ENCODE measurements at regions not wholly inside any gene's neighbourhood (a gene's known extent, or its start where the extent isn't known, plus 50 kb on each side); places are given as distances from the start of the nearest gene placed in this dataset.

DNA sequence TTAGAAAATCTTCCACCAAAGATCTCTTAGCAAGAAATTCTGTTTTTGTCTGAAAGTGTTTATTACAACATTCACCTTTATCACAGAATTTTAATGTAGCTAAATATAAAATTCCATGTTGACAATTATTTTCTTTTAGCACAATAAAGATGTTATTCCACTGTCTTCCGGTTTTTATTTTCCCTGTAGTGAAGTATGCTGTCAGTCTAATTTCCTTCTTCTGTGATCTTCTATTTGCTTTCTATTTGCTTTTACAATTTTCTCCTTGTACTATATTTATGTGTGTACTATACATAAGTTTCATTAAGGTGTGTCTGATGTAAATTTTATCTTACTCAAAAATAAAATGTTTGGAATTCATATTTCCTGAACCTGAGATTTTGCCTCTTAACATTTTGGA lies 117.5 kb upstream of the PPP2R3A start:
- TF ChIP-seq, protein P1, sequence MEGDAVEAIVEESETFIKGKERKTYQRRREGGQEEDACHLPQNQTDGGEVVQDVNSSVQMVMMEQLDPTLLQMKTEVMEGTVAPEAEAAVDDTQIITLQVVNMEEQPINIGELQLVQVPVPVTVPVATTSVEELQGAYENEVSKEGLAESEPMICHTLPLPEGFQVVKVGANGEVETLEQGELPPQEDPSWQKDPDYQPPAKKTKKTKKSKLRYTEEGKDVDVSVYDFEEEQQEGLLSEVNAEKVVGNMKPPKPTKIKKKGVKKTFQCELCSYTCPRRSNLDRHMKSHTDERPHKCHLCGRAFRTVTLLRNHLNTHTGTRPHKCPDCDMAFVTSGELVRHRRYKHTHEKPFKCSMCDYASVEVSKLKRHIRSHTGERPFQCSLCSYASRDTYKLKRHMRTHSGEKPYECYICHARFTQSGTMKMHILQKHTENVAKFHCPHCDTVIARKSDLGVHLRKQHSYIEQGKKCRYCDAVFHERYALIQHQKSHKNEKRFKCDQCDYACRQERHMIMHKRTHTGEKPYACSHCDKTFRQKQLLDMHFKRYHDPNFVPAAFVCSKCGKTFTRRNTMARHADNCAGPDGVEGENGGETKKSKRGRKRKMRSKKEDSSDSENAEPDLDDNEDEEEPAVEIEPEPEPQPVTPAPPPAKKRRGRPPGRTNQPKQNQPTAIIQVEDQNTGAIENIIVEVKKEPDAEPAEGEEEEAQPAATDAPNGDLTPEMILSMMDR (IDR thresholded peaks at IDR 0.05; ENCODE audit: low read depth, low read length, missing control alignments): no peak
- DNase-seq (ENCODE audit: low read depth): no peak
- no peak overlapping the region for H3K4me3 ChIP-seq (ENCODE audit: low read depth, low read length)

DNA sequence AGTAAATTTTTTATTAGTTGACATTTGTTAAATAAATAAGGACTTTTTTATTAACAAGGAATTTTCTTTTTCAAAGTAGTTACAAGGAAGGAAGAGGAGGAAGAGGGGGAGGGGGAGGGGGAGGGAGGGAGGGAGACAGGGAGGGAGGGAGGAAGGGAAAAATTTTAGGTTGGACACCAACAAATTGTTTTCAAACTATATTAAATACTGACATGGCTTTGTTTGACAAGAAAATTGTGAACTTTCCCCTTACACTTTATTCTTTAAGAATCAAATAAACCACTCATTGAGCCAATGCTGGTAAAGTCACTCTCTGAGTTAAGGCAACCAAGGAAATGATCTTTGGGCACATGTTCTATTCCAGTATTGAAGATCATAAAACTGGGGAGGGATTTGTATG lies 115.7 kb upstream of the PPP2R3A start:
- no peak for DNase-seq (ENCODE audit: low read depth)
- H3K4me3 ChIP-seq (ENCODE audit: low read depth, low read length): no peak overlapping the region
- TF ChIP-seq, protein P1 (IDR thresholded peaks at IDR 0.05; ENCODE audit: low read depth, low read length, missing control alignments): no peak

DNA sequence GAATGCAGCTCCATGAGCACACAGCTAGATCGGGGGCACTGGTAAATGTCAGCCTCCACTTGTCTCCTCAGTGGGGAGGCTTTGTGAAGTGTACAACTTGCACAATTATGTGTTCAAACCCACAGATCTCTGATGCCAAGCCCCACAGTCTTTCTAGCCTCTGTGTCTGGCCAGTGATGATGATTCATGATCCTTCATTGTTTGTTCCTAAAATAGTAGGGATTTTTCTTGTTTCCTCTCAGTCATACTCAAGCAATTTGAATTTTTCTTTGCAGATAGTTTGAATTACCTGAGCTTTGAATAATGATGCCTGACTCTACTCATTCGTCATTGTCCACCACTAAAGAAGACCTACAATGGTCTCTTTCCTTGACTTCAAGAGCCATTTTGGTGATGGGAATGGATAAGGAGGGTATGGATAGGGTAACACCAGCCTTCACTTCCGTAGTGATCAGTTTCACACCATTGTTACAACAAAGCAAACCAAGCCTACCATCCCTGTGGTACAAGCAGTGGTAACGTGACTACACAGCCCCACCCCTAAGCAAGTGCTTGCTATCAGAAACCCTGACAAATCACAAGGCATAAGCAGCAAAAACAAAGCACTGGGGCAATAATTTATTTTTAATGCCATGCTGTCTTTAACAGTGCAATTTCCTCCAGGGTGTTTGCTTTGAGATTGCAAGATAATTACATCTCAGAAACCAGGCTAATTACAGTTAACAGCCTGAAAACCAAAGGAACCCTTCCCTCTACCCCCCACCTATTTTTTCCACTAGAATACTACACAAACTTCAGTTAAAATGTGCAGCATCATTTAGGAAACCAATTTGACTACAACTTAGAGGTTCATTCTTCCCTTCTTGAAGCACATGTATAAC lies 114.1 kb upstream of the PPP2R3A start:
- no peak for DNase-seq (ENCODE audit: low read depth)

DNA sequence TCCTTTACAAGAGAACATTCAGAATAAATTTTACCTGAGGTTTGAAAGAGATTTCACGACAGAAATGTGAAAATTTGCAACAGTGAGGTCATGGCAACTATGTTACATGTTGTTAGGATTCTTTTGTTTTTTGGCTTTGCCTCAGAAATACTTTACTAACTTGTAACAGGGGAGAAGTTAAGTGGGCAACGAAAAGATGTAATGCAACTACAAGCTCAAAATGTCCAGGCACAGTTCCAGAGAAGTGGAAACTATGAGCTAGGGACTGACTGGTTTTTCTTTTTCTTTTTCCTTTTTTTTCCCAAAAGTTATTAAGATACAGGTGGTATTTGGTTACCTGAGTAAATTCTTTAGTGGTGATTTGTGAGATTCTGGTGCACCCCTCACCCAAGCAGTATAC lies 111.5 kb upstream of the PPP2R3A start:
- TF ChIP-seq, protein P1 (IDR thresholded peaks at IDR 0.05; ENCODE audit: low read depth, low read length, missing control alignments): no peak
- H3K4me3 ChIP-seq (ENCODE audit: low read depth, low read length): no peak overlapping the region
- DNase-seq (ENCODE audit: low read depth): no peak

More for the DNA sequence above, 114.1 kb upstream of the PPP2R3A start:
- no peak overlapping the region for H3K4me3 ChIP-seq (ENCODE audit: low read depth, low read length)
- TF ChIP-seq, protein P1 (IDR thresholded peaks at IDR 0.05; ENCODE audit: low read depth, low read length, missing control alignments): no peak

DNA sequence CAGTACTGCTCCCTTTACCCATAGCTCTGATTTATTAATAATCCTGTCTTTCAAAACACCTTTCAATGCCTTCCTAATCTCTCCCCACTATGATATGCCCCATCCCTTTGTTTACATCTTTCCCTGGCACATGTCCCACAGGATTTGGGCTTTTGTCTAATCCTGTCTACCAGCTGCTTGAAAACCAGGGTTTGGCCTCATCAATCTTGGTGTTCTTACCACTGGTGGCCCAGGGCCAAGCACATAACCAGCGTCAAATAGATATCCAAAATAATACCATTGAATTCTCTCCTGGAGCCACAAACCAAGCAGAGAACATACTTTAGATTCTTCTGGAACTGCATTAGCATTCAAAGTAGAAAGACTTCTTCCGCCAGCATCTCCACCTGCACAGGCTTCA lies 104.8 kb upstream of the PPP2R3A start:
- H3K4me3 ChIP-seq (ENCODE audit: low read depth, low read length): no peak overlapping the region
- TF ChIP-seq, protein P1 (IDR thresholded peaks at IDR 0.05; ENCODE audit: low read depth, low read length, missing control alignments): no peak
- no peak for DNase-seq (ENCODE audit: low read depth)

DNA sequence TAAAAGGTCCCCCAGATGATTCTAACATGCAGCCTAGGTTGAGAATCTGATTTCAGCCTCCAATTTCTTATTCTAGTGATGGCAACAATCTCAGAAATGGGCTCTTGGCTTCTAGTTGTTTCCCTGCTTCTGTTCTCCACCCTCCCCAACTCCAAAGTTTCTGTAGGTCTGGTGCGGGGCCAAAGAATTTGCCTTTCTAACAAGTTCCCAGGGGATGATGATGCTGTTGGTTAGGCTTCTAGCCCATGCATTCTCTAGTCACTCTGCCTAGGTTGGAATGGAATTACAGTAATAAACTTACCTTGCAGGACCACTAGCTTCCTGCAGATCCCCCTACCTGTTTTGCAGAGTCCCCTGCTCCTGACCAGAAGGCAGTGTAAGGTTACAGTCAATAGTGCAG lies 103.2 kb upstream of the PPP2R3A start:
- TF ChIP-seq, protein P1 (IDR thresholded peaks at IDR 0.05; ENCODE audit: low read depth, low read length, missing control alignments): no peak
- no peak for DNase-seq (ENCODE audit: low read depth)
- no peak overlapping the region for H3K4me3 ChIP-seq (ENCODE audit: low read depth, low read length)

DNA sequence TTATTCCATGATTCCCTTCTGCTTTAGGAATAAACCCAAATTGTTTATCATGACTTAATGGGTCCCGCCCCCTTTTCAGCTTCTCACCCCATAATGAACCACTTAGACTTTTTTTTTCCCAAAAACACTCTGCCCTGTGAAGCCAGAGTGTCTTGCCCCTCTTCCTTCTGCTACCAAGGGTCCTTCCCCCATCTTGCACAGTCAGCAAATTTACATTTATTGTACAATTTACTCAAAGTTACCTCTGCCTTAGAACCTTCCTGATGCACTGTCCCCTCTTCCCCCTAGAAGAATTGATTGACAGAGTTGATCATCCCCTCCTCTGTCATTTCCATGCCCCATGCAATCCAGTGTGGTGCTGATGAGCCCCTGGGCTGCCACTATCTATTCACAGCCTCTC lies 101.5 kb upstream of the PPP2R3A start:
- H3K4me3 ChIP-seq (ENCODE audit: low read depth, low read length): no peak overlapping the region
- TF ChIP-seq, protein P1 (IDR thresholded peaks at IDR 0.05; ENCODE audit: low read depth, low read length, missing control alignments): no peak
- no peak for DNase-seq (ENCODE audit: low read depth)
